IMR-90 (cell line): ENCODE measurements at regions not wholly inside any gene's neighbourhood (a gene's known extent, or its start where the extent isn't known, plus 50 kb on each side); places are given as distances from the start of the nearest gene placed in this dataset.

Experiments
- ATAC-seq: fragments of 200-7000 bp; cut with Tn5 transposase; 2 replicates; pipeline ENCODE4 v1.9.1; 2020; ENCODE audit warnings: low read depth, mild to moderate bottlenecking, moderate library complexity
- BruUV-seq: library from RNA; stranded (reverse); fragments of 400-500 nt; replicated peaks from 2 replicates; lab custom pipeline; 2021; lab: Mats Ljungman, UMichigan
- CTCF ChIA-PET: fragments of 300-600 bp; formaldehyde crosslinking; extraction: SDS; loops from one replicate; lab custom pipeline; 2021; ENCODE audit warnings: antibody characterized with exemption; lab: Yijun Ruan, JAX
- POLR2A ChIA-PET: fragments of 300-600 bp; sonication (Branson Sonifier 250); formaldehyde crosslinking; loops from one replicate; lab custom pipeline; 2022; ENCODE audit warnings: antibody characterized with exemption; ENCODE audit not compliant: unreplicated experiment; lab: Charles Lee
- DNase-seq: peaks from one replicate; pipeline ENCODE4 v3.0.0; 2013
- H2AFZ ChIP-seq: replicated peaks from 2 replicates; pipeline ENCODE3; 2013; ENCODE audit warnings: low read length, mild to moderate bottlenecking; ENCODE audit not compliant: poor library complexity
- H2AK5ac ChIP-seq: 2 replicates; pipeline ENCODE4 v1.6.1; 2013; ENCODE audit warnings: low read depth, low read length, inconsistent platforms
- H2AK9ac ChIP-seq: replicated peaks from 2 replicates; pipeline ENCODE3; 2013; ENCODE audit warnings: mild to moderate bottlenecking, low read depth, low read length, moderate library complexity; ENCODE audit not compliant: poor library complexity
- H2BK120ac ChIP-seq: 2 replicates; pipeline ENCODE4 v1.6.1; 2013; ENCODE audit warnings: low read depth, low read length, inconsistent platforms
- H2BK15ac ChIP-seq: 3 replicates; pipeline ENCODE4 v1.6.1; 2013; ENCODE audit warnings: low read depth, low read length, inconsistent platforms
- H2BK20ac ChIP-seq: 2 replicates; pipeline ENCODE4 v1.6.1; 2013; ENCODE audit warnings: low read depth, mild to moderate bottlenecking, inconsistent platforms, low read length, moderate library complexity
- H2BK5ac ChIP-seq: 2 replicates; pipeline ENCODE4 v1.6.1; 2013; ENCODE audit warnings: mild to moderate bottlenecking, low read depth, low read length, inconsistent platforms; ENCODE audit not compliant: poor library complexity, severe bottlenecking
- H3K14ac ChIP-seq: replicated peaks from 2 replicates; pipeline ENCODE4 v1.6.1; 2013; ENCODE audit warnings: low read depth, low read length, inconsistent platforms
- H3K18ac ChIP-seq: 2 replicates; pipeline ENCODE4 v1.6.1; 2013; ENCODE audit warnings: low read depth, low read length, control low read depth
- H3K23ac ChIP-seq: 2 replicates; pipeline ENCODE4 v1.6.1; 2013; ENCODE audit warnings: low read depth, low read length, inconsistent platforms
- H3K27ac ChIP-seq: 2 replicates; pipeline ENCODE4 v1.5.1; 2013; ENCODE audit warnings: mild to moderate bottlenecking, control low read depth, low read length; ENCODE audit not compliant: insufficient read depth
- H3K27me3 ChIP-seq: 2 replicates; pipeline ENCODE4 v1.6.1; 2013; ENCODE audit warnings: low read length; ENCODE audit not compliant: control insufficient read depth, insufficient read depth
- H3K36me3 ChIP-seq: 2 replicates; pipeline ENCODE4 v1.6.1; 2013; ENCODE audit warnings: low read length, mixed read lengths; ENCODE audit not compliant: control insufficient read depth, insufficient read depth
- H3K4ac ChIP-seq: 2 replicates; pipeline ENCODE4 v1.6.1; 2013; ENCODE audit warnings: low read depth, low read length, inconsistent platforms
- H3K4me1 ChIP-seq: 2 replicates; pipeline ENCODE4 v1.6.1; 2013; ENCODE audit warnings: low read length, mixed read lengths; ENCODE audit not compliant: control insufficient read depth, insufficient read depth
- H3K4me2 ChIP-seq: 2 replicates; pipeline ENCODE4 v1.6.1; 2013; ENCODE audit warnings: low read depth, mild to moderate bottlenecking, control low read depth, low read length, moderate library complexity
- H3K4me3 ChIP-seq: 2 replicates; pipeline ENCODE4 v1.5.1; 2013; ENCODE audit warnings: low read depth, mild to moderate bottlenecking, control low read depth, low read length, moderate library complexity; ENCODE audit not compliant: insufficient read depth
- H3K56ac ChIP-seq: 2 replicates; pipeline ENCODE4 v1.6.1; 2013; ENCODE audit warnings: low read length, inconsistent platforms; ENCODE audit not compliant: insufficient read depth; ENCODE audit errors: extremely low read depth
- H3K79me1 ChIP-seq, 2 experiments: 2 replicates each; pipeline ENCODE4 v1.6.1; 2013; ENCODE audit warnings: low read length in 2 of 2, inconsistent platforms in 1 of 2, low read depth in 1 of 2
- H3K9ac ChIP-seq: 2 replicates; pipeline ENCODE4 v1.6.1; 2013; ENCODE audit warnings: low read depth, low read length, control low read depth
- H3K9me1 ChIP-seq: 2 replicates; pipeline ENCODE4 v1.6.1; 2013; ENCODE audit warnings: low read length, inconsistent platforms; ENCODE audit not compliant: insufficient read depth
- H3K9me3 ChIP-seq: 2 replicates; pipeline ENCODE4 v1.6.1; 2013; ENCODE audit warnings: low read length; ENCODE audit not compliant: control insufficient read depth, insufficient read depth
- H4K20me1 ChIP-seq: 2 replicates; pipeline ENCODE4 v1.6.1; 2013; ENCODE audit warnings: low read length, inconsistent platforms; ENCODE audit not compliant: insufficient read depth
- H4K5ac ChIP-seq: 2 replicates; pipeline ENCODE4 v1.6.1; 2013; ENCODE audit warnings: mild to moderate bottlenecking, low read depth, low read length, control low read depth
- H4K8ac ChIP-seq, 2 experiments: 2 replicates each; pipeline ENCODE4 v1.6.1; 2013; ENCODE audit warnings: low read depth in 2 of 2, low read length in 2 of 2, control low read depth in 1 of 2, inconsistent platforms in 1 of 2
- H4K91ac ChIP-seq: 2 replicates; pipeline ENCODE4 v1.6.1; 2013; ENCODE audit warnings: low read depth, low read length, inconsistent platforms; ENCODE audit not compliant: insufficient read depth
- CEBPB ChIP-seq: IDR thresholded peaks from 2 replicates; pipeline ENCODE4 v1.6.1; 2012; ENCODE audit warnings: low read depth, low read length, improper control_type of control experiment
- FOS ChIP-seq: fragments of 150-350 bp; IDR thresholded peaks from 2 replicates; pipeline ENCODE4 v1.6.1; 2016; ENCODE audit warnings: low read depth, low read length
- MAFK ChIP-seq: IDR thresholded peaks from 2 replicates; pipeline ENCODE4 v1.6.1; 2012; ENCODE audit warnings: low read depth, low read length, improper control_type of control experiment
- MXI1 ChIP-seq: IDR thresholded peaks from 2 replicates; pipeline ENCODE4 v1.6.1; 2012; ENCODE audit warnings: low read depth, mild to moderate bottlenecking, low read length, moderate library complexity, borderline replicate concordance
- NFE2L2 ChIP-seq: fragments of 150-350 bp; IDR thresholded peaks from 2 replicates; pipeline ENCODE4 v1.6.1; 2016; ENCODE audit warnings: low read depth, mild to moderate bottlenecking, low read length
- WGBS, 2 experiments: methylation state at CpG; one replicate each; pipeline versions ENCODE4 v1.1.5 to v1.1.7; 2013; ENCODE audit warnings: missing lambda C conversion rate in 2 of 2; ENCODE audit not compliant: insufficient read length in 1 of 2; ENCODE audit errors: extremely low coverage in 2 of 2; 5-methylcytosine and 5-hydroxymethylcytosine counted together
- dilution Hi-C: fragments of 300-500 bp; cut with HindIII; formaldehyde crosslinking; loops from one replicate; pipeline ENCODE4 v1.14.3; 2018; ENCODE audit warnings: low sequenced_read_pairs; ENCODE audit not compliant: unreplicated experiment
- in situ Hi-C: fragments of 300-500 bp; cut with MboI; formaldehyde crosslinking; loops from 3 replicates; pipeline ENCODE4 v1.14.3; 2019; ENCODE audit warnings: low sequenced_read_pairs, inconsistent platforms, mixed read lengths
- intact Hi-C: fragments of 100-400 bp; cut with micrococcal nuclease; formaldehyde crosslinking; loops from 2 replicates; pipeline ENCODE4 v1.10.0; 2022

- no peak overlapping the region for H2AK9ac ChIP-seq
- H3K9ac ChIP-seq: no peak overlapping the region
- peak overlapping the region; percentile 83; the same call in 1 of the 2 replicates for H2BK20ac ChIP-seq
- peaks cover 14% of the 10 kb centered on the region for H3K4me1 ChIP-seq
- CTCF ChIA-PET: interaction anchor here (0.6 to 1.7 kb wide), 9 partner anchors 9 to 520 kb away, joined by 3 to 9 read pairs (median 3); no protein-coding TSS in a partner anchor
- 0 out of 2 replicates have a peak overlapping the region, but pooled peaks have one; percentile 10 for H3K23ac ChIP-seq
- no peak overlapping the region; the same call in 2 of the 3 replicates for H2BK15ac ChIP-seq
- H3K56ac ChIP-seq: no peak overlapping the region
- H4K8ac ChIP-seq: peak overlapping the region in 1 of 2 experiments; percentile 54; a peak in 1 of 4 replicates
- peak overlapping the region; percentile 34; the same call in 1 of the 2 replicates for H3K18ac ChIP-seq
- 0 out of 2 replicates have a peak overlapping the region, but pooled peaks have one; percentile 47 for H3K14ac ChIP-seq
- peaks cover 14% of the 10 kb centered on the region for H3K9me1 ChIP-seq
- peak overlapping the region; percentile 2; the same call in 1 of the 2 replicates for H2AK5ac ChIP-seq
- H3K4me2 ChIP-seq: peak overlapping the region; percentile 6; the same call in 1 of the 2 replicates
- peaks cover 5% of the 10 kb centered on the region; the same call in 1 of the 2 replicates for H4K20me1 ChIP-seq
- intact Hi-C loops (loop anchor here (2.0 to 5.0 kb wide), 2 partner anchors 208 to 542 kb away; no protein-coding TSS in a partner anchor), dilution Hi-C loops (no loop called here), in situ Hi-C loops (no loop called here)
- H3K9me3 ChIP-seq: no peaks in the 10 kb centered on the region
- H3K4me3 ChIP-seq: no peak overlapping the region
- peak overlapping the region; percentile 78 for H2AFZ ChIP-seq
- H3K27ac ChIP-seq: peak overlapping the region; percentile 43; the same call in 1 of the 2 replicates
- peaks cover 8% of the 10 kb centered on the region for H3K27me3 ChIP-seq
- H4K91ac ChIP-seq: peak overlapping the region; percentile 38
- H3K79me1 ChIP-seq: no peaks in the 10 kb centered on the region
- WGBS, 2 experiments: 25% methylated on average over 4 of the region's 8 CpGs; no CpG with 5 or more reads in 1 of the 2 experiments
- H2BK5ac ChIP-seq: peak overlapping the region; percentile 25
- H3K4ac ChIP-seq: peak overlapping the region; percentile 53
- ATAC-seq (peak; percentile 73), DNase-seq (peak; percentile 96)
- BruUV-seq: no TSS peak
- H3K36me3 ChIP-seq: no peaks in the 10 kb centered on the region
- H4K5ac ChIP-seq: no peak overlapping the region; the same call in 1 of the 2 replicates
- TF ChIP-seq CEBPB: peak; percentile 75
- TF ChIP-seq MAFK: 0 out of 2 replicates have a peak, but pooled peaks have one; percentile 34
- TF ChIP-seq FOS: peak; percentile 10; the same call in 1 of the 2 replicates
- peak; percentile 72 for TF ChIP-seq NFE2L2
- TF ChIP-seq MXI1: no peak
- POLR2A ChIA-PET: no interaction called here
- H2BK120ac ChIP-seq: peak overlapping the region; percentile 73
These were observed 171.0 kb upstream of the UMPS start for GRCh38 chr3:124558991-124559845.
